Globus pallidus (tissue), 1 donor: ENCODE measurements at regions not wholly inside any gene's neighbourhood (a gene's known extent, or its start where the extent isn't known, plus 50 kb on each side); places are given as distances from the start of the nearest gene placed in this dataset.
"Not testable (repeated sequence)": the region's sequence is repeated elsewhere in the genome, so short reads cannot be mapped to it uniquely, and the experiment has no call there.

ENCODE experiments used
- DNase-seq: peaks from one replicate; pipeline ENCODE4 v3.0.0-alpha.2; 2015; ENCODE audit warnings: low spot score

DNA sequence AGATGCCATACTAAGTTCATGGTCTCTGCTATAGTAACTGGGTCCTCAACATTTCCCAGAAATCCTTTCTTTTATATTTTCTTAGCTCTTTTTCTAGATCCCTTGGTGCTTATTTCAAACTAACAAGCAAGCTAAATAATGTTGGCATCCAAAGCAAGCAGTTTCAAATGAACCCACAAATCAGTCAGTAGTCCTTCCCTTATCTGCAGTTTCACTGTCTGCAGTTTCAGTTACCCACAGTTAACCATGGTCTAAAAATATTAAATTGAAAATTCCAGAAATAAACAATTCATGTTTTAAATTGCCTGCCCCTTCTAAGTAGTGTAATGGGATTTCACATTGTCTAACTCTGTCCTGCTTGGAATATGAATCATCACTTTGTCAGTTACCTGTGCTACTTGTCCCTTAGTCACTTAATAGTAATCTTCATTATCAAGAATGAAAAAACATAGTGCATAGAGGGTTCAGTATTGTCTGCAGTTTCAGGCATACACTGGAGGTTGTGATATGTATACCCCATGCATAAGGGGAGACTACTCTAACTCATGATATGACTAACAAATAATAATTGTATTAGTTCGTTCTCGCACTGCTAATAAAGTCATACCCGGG is 633.7 kb downstream of the MECOM start:
- no peak for DNase-seq

GRCh38 chr3:169028716-169029115 is 634.8 kb downstream of the MECOM start:
- DNase-seq, result no peak

- DNase-seq, result no peak
These were observed 636.8 kb downstream of the MECOM start for GRCh38 chr3:169026543-169027182.

- no peak for DNase-seq
These were observed 641.1 kb downstream of the MECOM start for GRCh38 chr3:169022457-169022856.

DNA sequence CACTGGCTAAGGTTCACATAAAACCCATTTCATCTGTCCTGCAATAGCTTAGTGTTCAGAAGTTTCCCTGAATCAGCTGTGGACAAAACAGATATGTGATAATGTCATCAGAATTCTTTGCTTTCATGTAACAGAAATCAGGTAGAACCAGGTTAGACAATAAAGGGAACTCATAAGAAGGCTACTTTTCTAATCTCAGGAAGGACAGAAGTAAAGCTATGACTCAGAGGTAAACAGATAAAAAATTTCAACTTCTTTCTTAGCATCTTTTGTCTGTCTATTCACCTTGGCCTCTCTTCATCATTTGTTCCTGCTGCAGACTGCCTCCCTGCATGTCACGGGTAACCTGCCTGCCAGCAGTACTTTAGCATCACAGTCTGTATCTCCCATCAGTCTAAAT is 643.1 kb downstream of the MECOM start:
- DNase-seq, result no peak

DNA sequence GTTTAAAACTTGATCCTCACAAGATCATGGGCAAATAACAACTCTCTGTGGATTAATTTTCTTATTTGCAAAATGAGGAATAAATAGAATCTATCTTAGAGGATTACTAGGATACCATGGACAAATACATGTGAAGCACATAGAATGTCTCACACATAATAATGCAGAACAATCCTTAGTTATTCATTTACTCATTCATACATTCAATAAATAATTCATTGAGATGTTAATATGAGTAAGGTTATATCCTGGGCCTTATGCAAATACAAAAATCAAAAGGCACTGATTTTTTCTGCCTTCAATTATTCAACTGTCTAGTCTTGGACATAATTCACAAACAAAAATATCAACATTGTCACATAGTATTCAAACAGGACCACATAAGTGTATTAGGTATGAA is 654.1 kb downstream of the MECOM start:
- DNase-seq, result no peak

GRCh38 chr3:169008776-169009358 is 654.6 kb downstream of the MECOM start:
- no peak for DNase-seq

GRCh38 chr3:169007145-169007544 is 656.4 kb downstream of the MECOM start:
- no peak for DNase-seq

DNA sequence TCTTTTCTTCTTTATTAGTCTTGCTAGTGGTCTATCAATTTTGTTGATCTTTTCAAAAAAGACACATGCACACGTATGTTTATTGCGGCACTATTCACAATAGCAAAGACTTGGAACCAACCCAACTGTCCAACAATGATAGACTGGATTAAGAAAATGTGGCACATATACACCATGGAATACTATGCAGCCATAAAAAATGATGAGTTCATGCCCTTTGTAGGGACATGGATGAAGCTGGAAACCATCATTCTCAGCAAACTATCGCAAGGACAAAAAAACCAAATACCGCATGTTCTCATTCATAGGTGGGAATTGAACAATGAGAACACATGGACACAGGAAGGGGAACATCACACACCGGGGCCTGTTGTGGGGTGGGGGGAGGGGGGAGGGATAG is 657.1 kb downstream of the MECOM start:
- not testable (repeated sequence) for DNase-seq

GRCh38 chr3:169002689-169003088 is 660.8 kb downstream of the MECOM start:
- DNase-seq, result no peak

GRCh38 chr3:168998792-168999191 is 664.7 kb downstream of the MECOM start:
- DNase-seq, result no peak

- DNase-seq, result no peak
These were observed 666.0 kb downstream of the MECOM start for GRCh38 chr3:168997488-168997887.

GRCh38 chr3:168996622-168997021 is 666.9 kb downstream of the MECOM start:
- DNase-seq, result no peak

DNA sequence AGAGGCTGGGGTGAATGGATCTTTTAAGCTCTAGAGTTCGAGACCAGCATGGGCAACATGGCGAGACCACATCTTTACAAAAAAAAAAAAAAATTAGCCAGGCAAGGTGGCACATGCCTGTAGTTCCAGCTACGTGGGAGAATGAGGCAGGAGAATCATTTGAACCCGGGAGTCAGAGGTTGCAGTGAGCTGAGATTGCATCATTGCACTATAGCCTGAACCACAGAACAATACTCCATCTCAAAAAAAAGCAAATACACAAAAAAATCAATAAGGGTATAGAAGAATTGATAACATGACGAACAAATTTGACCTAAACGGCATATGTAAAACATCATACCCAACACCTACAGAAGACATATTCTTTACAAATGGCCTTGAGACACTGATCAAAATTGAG is 668.4 kb downstream of the MECOM start:
- DNase-seq, result no peak

- no peak for DNase-seq
These were observed 671.7 kb downstream of the MECOM start for GRCh38 chr3:168991803-168992202.

DNA sequence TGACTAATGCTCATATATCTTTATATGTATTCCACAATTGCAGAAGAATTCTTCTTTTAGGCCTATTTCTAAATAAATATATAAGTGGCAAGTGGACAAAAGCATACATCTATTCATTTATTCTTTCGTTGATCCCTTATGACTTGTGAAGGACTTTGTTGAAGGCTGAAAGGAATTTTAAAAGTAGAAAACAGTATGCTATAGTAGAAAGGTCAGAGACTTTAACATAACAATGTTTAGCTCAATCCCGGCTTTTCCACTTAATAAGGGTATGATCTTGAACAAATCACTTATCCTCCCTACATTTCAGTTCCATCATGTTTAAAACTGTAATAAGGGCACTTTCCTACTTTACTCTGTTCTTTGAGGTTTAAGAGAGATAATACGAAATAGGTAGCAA is 672.9 kb downstream of the MECOM start:
- DNase-seq, result no peak

DNA sequence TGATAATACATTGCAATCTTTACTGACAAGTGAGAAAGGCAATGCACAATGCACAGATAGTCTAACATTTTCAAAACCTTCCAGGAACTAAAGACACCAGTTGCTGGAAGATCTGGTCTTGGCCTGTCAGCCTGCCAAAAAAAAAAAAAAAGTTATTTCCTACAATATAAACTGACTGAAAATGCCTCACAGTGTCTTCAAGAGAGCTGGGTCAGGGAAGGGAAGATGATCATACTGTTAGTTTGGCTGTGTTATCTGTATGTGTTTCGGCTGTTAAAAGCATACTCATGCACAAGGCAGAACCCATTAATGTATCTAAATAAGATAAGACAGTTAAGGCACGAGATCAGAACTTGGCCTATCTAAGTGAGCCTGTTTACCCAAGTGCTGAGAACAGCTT is 673.4 kb downstream of the MECOM start:
- DNase-seq, result no peak

GRCh38 chr3:168989396-168989795 is 674.1 kb downstream of the MECOM start:
- no peak for DNase-seq

GRCh38 chr3:168988853-168989252 is 674.7 kb downstream of the MECOM start:
- no peak for DNase-seq

DNA sequence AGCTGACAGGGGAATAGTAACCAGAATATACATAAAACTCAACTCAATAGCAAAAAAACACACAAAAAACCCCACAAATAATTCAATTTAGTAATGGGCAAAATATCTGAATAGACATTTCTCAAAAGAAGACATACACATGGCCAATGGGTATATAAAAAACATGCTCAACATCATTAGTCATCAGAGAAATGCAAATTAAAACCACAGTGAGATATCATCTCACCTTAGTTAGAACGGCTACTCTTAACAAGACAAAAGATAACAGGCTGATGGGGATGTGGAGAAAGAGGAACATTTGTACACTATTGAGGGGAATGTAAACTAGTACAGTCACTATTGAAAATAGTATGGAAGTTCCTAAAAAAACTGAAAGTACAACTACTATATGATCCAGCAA is 678.6 kb downstream of the MECOM start:
- no peak for DNase-seq

- DNase-seq, result no peak
These were observed 680.5 kb downstream of the MECOM start for GRCh38 chr3:168983046-168983445.

DNA sequence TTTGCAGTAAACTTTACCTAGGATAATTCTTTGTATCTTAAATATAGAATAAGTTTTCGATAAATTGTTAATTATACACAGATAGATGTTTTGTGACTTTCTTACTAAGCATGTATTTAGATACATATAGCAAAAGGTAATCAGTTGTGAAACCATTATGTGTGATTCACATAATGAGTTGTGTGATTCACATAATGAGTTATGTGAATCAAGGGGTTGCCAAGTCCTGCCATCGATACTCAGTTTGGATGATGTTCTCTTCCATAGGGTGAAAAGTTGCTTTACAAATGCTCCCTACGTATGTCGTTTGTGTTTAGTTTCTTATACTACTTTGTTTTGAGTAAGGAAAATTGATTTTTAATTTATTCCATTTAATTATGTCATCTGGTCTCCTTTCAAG is 682.1 kb downstream of the MECOM start:
- DNase-seq, result no peak

- DNase-seq, result no peak
These were observed 685.7 kb downstream of the MECOM start for GRCh38 chr3:168977716-168978374.
